Tibial nerve (tissue), 4 donors: ENCODE measurements at regions not wholly inside any gene's neighbourhood (a gene's known extent, or its start where the extent isn't known, plus 50 kb on each side); places are given as distances from the start of the nearest gene placed in this dataset.

Experiments
- DNase-seq, 2 donors: peaks; one replicate each; pipeline ENCODE4 v3.0.0-alpha.2; 2019; ENCODE audit warnings: low spot score in 2 of 2
- H3K27ac ChIP-seq, 4 donors: fragments of 200-600 bp; sonication (generic) in 3 of 4; one replicate each; pipeline ENCODE4 v1.5.1; 2017 to 2019; ENCODE audit warnings: mild to moderate bottlenecking in 1 of 4
- H3K27me3 ChIP-seq, 2 donors: fragments of 200-600 bp; sonication (generic) in 1 of 2; one replicate each; pipeline versions ENCODE4 v1.5.1 to v1.6.0; 2017 to 2019
- H3K36me3 ChIP-seq, 3 donors: fragments of 200-600 bp; sonication (generic); one replicate each; pipeline ENCODE4 v1.5.1; 2018 to 2019
- H3K4me1 ChIP-seq, 4 donors: fragments of 200-600 bp; sonication (generic) in 3 of 4; one replicate each; pipeline ENCODE4 v1.5.1; 2017 to 2019
- H3K4me3 ChIP-seq, 4 donors: fragments of 200-600 bp; sonication (generic) in 3 of 4; one replicate each; pipeline ENCODE4 v1.5.1; 2017 to 2019; ENCODE audit warnings: mild to moderate bottlenecking in 1 of 4, moderate library complexity in 1 of 4
- H3K9me3 ChIP-seq, 4 donors: fragments of 200-600 bp; sonication (generic) in 3 of 4; one replicate each; pipeline ENCODE4 v1.5.1; 2017 to 2019
- CTCF ChIP-seq, 5 experiments: fragments of 200-600 bp in 3 of 5; fragments of 450-650 bp in 2 of 5; sonication (generic) in 3 of 5; IDR thresholded peaks; one replicate each; pipeline ENCODE4 v1.5.1; 2016 to 2019; ENCODE audit warnings: antibody characterized with exemption in 5 of 5, mild to moderate bottlenecking in 3 of 5, moderate library complexity in 2 of 5
- EP300 ChIP-seq, 2 donors: sonication (generic); formaldehyde crosslinking; IDR thresholded peaks; one replicate each; pipeline ENCODE4 v1.6.1; 2017; ENCODE audit warnings: antibody characterized with exemption in 2 of 2, mild to moderate bottlenecking in 1 of 2
- POLR2A ChIP-seq, 2 donors: fragments of 450-650 bp; IDR thresholded peaks; one replicate each; pipeline ENCODE4 v1.6.1; 2017; ENCODE audit warnings: antibody characterized with exemption in 2 of 2, mild to moderate bottlenecking in 2 of 2, moderate library complexity in 2 of 2
- WGBS, 2 donors: methylation state at CpG; one replicate each; pipeline ENCODE4 v1.1.5; 2018; 5-methylcytosine and 5-hydroxymethylcytosine counted together

- Histone ChIP-seq H3K4me1 (no peaks in the 10 kb centered on the region), H3K36me3 (no peaks in the 10 kb centered on the region), H3K27ac (no peak overlapping the region), H3K4me3 (no peak overlapping the region), H3K9me3 (no peaks in the 10 kb centered on the region), H3K27me3 (no peaks in the 10 kb centered on the region)
- TF ChIP-seq POLR2A (IDR thresholded peaks at IDR 0.05) (no peak), CTCF (IDR thresholded peaks at IDR 0.05) (no peak), EP300 (IDR thresholded peaks at IDR 0.05) (no peak)
- no peak for DNase-seq
- 61 to 68% methylated on average over 11 of the region's 11 CpGs for whole genome bisulfite sequencing, 2 donors
Observed at GRCh38 chr20:24785141-24786110, 163.6 kb upstream of the CST7 start.

GRCh38 chr20:24786111-24786495 lies 163.0 kb upstream of the CST7 start:
- H3K4me3 ChIP-seq: no peak overlapping the region
- H3K27ac ChIP-seq: no peak overlapping the region
- no peaks in the 10 kb centered on the region for H3K27me3 ChIP-seq
- DNase-seq: no peak
- H3K9me3 ChIP-seq: no peaks in the 10 kb centered on the region
- H3K36me3 ChIP-seq: no peaks in the 10 kb centered on the region
- WGBS, 2 donors: 83 to 93% methylated on average over 7 to 12 of the region's 12 CpGs
- TF ChIP-seq POLR2A (IDR thresholded peaks at IDR 0.05) (no peak), EP300 (IDR thresholded peaks at IDR 0.05) (no peak), CTCF (IDR thresholded peaks at IDR 0.05) (no peak)
- no peaks in the 10 kb centered on the region for H3K4me1 ChIP-seq

- no peaks in the 10 kb centered on the region for H3K36me3 ChIP-seq
- no peak overlapping the region for H3K4me3 ChIP-seq
- WGBS, 2 donors: 76 to 84% methylated on average over 3 to 7 of the region's 7 CpGs
- TF ChIP-seq CTCF (IDR thresholded peaks at IDR 0.05) (no peak), EP300 (IDR thresholded peaks at IDR 0.05) (no peak), POLR2A (IDR thresholded peaks at IDR 0.05) (no peak)
- H3K9me3 ChIP-seq: no peaks in the 10 kb centered on the region
- DNase-seq: no peak
- H3K27ac ChIP-seq: no peak overlapping the region
- no peaks in the 10 kb centered on the region for H3K4me1 ChIP-seq
- no peaks in the 10 kb centered on the region for H3K27me3 ChIP-seq
Observed at GRCh38 chr20:24786646-24787045, 162.4 kb upstream of the CST7 start.

GRCh38 chr20:24787071-24787470 lies 162.0 kb upstream of the CST7 start:
- H3K4me3 ChIP-seq: no peak overlapping the region
- no peak for TF ChIP-seq CTCF (IDR thresholded peaks at IDR 0.05)
- no peaks in the 10 kb centered on the region for H3K9me3 ChIP-seq
- H3K27me3 ChIP-seq: no peaks in the 10 kb centered on the region
- no peak overlapping the region for H3K27ac ChIP-seq
- no peak for DNase-seq
- H3K36me3 ChIP-seq: no peaks in the 10 kb centered on the region
- H3K4me1 ChIP-seq: no peaks in the 10 kb centered on the region
- WGBS, 2 donors: 84 to 88% methylated on average over 10 of the region's 10 CpGs

GRCh38 chr20:24787621-24788020 lies 161.4 kb upstream of the CST7 start:
- H3K27ac ChIP-seq: no peak overlapping the region
- no peaks in the 10 kb centered on the region for H3K9me3 ChIP-seq
- no peak overlapping the region for H3K4me3 ChIP-seq
- H3K27me3 ChIP-seq: no peaks in the 10 kb centered on the region
- no peak for TF ChIP-seq POLR2A (IDR thresholded peaks at IDR 0.05)
- no peak for TF ChIP-seq EP300 (IDR thresholded peaks at IDR 0.05)
- TF ChIP-seq CTCF (IDR thresholded peaks at IDR 0.05): no peak
- H3K4me1 ChIP-seq: no peaks in the 10 kb centered on the region
- no peak for DNase-seq
- no peaks in the 10 kb centered on the region for H3K36me3 ChIP-seq
- 80 to 96% methylated on average over 8 of the region's 8 CpGs for WGBS, 2 donors
